OCI-LY1 (cell line): ENCODE measurements at regions not wholly inside any gene's neighbourhood (a gene's known extent, or its start where the extent isn't known, plus 50 kb on each side); places are given as distances from the start of the nearest gene placed in this dataset.

Source experiments
- CTCF ChIP-seq: fragments of 200-600 bp; sonication (generic), shearing (Covaris generic); IDR thresholded peaks from 2 replicates; pipeline ENCODE4 v1.5.1; 2017; ENCODE audit warnings: mild to moderate bottlenecking, antibody characterized with exemption, low read length, moderate library complexity, mixed read lengths
- EZH2 ChIP-seq: fragments of 200-600 bp; sonication (generic), shearing (Covaris generic); IDR thresholded peaks from 2 replicates; pipeline ENCODE4 v1.8.0; 2017; ENCODE audit warnings: borderline replicate concordance, mixed run types, mild to moderate bottlenecking, antibody characterized with exemption, low read length, moderate library complexity, mixed read lengths

- no peak for TF ChIP-seq CTCF
- TF ChIP-seq EZH2 = no peak
Observed at GRCh38 chrX:151825925-151826485, 86.7 kb upstream of the MAGEA4 start.
